Panc1 (cell line): ENCODE measurements at regions not wholly inside any gene's neighbourhood (a gene's known extent, or its start where the extent isn't known, plus 50 kb on each side); places are given as distances from the start of the nearest gene placed in this dataset.

Experiments used
- ATAC-seq: fragments of 200-7000 bp; cut with Tn5 transposase; 2 replicates; pipeline ENCODE4 v1.9.1; 2020; ENCODE audit warnings: mild to moderate bottlenecking, moderate library complexity
- BruUV-seq: library from RNA; stranded (reverse); fragments of 400-500 nt; replicated peaks from 2 replicates; lab custom pipeline; 2021; lab: Mats Ljungman, UMichigan
- CTCF ChIA-PET: fragments of 300-600 bp; sonication (Branson Sonifier 250); formaldehyde crosslinking; loops from one replicate; lab custom pipeline; 2022; ENCODE audit warnings: antibody characterized with exemption; lab: Charles Lee
- POLR2A ChIA-PET: fragments of 300-600 bp; sonication (Branson Sonifier 250); formaldehyde crosslinking; loops from one replicate; lab custom pipeline; 2022; ENCODE audit warnings: antibody characterized with exemption; lab: Charles Lee
- DNase-seq: peaks from one replicate; pipeline ENCODE4 v3.0.0-alpha.2; 2010; ENCODE audit warnings: low read depth, low spot score
- H3K27ac ChIP-seq: 2 replicates; pipeline ENCODE4 v1.5.1; 2011; ENCODE audit warnings: mild to moderate bottlenecking, low read length, inconsistent platforms
- H3K27me3 ChIP-seq: fragments of 200-500 bp; sonication (Bioruptor generic); 2 replicates; pipeline ENCODE4 v1.6.0; 2014; ENCODE audit warnings: low read length, inconsistent platforms; ENCODE audit not compliant: control insufficient read depth, insufficient read depth
- H3K36me3 ChIP-seq: fragments of 200-500 bp; sonication (Bioruptor generic); 2 replicates; pipeline ENCODE4 v1.5.1; 2014; ENCODE audit warnings: inconsistent platforms, mild to moderate bottlenecking, low read length, moderate library complexity; ENCODE audit not compliant: control insufficient read depth, insufficient read depth
- H3K4me1 ChIP-seq: 2 replicates; pipeline ENCODE4 v1.5.1; 2011; ENCODE audit warnings: inconsistent platforms, mild to moderate bottlenecking, low read length, moderate library complexity; ENCODE audit not compliant: control insufficient read depth, insufficient read depth
- H3K4me3 ChIP-seq, 2 experiments: 2 replicates each; pipeline ENCODE4 v1.5.1; 2011 to 2012; ENCODE audit warnings: low read depth in 2 of 2, low read length in 2 of 2, mild to moderate bottlenecking in 2 of 2, inconsistent platforms in 1 of 2, moderate library complexity in 1 of 2
- H3K9me3 ChIP-seq: fragments of 200-500 bp; sonication (Bioruptor generic); 2 replicates; pipeline ENCODE4 v1.5.1; 2014; ENCODE audit warnings: low read depth, mild to moderate bottlenecking, inconsistent platforms, low read length, moderate library complexity; ENCODE audit not compliant: control insufficient read depth, insufficient read depth
- POLR2AphosphoS5 ChIP-seq: IDR thresholded peaks from 2 replicates; pipeline ENCODE4 v1.6.1; 2012; ENCODE audit warnings: mild to moderate bottlenecking, low read depth, low read length, moderate library complexity
- SIN3A ChIP-seq: IDR thresholded peaks from 2 replicates; pipeline ENCODE4 v1.6.1; 2012; ENCODE audit warnings: low read depth, mild to moderate bottlenecking, low read length, moderate library complexity, borderline replicate concordance; ENCODE audit not compliant: insufficient read depth
- TCF7L2 ChIP-seq: IDR thresholded peaks from 2 replicates; pipeline ENCODE4 v1.6.1; 2011; ENCODE audit warnings: mild to moderate bottlenecking, low read depth, low read length, inconsistent platforms
- in situ Hi-C: cut with HindIII; loops from 2 replicates; pipeline ENCODE4 v1.10.0; 2016; ENCODE audit warnings: low sequenced_read_pairs, low pct_unique_long_range_greater_than_20kb
- intact Hi-C: fragments of 100-400 bp; cut with micrococcal nuclease; formaldehyde crosslinking; loops from one replicate; pipeline ENCODE4 v1.10.0; 2022; ENCODE audit not compliant: unreplicated experiment
- TF ChIP-seq, protein P1 (sequence below), 2 experiments: IDR thresholded peaks; 2 replicates each; pipeline ENCODE4 v1.6.1; 2011 to 2012; ENCODE audit warnings: low read depth in 2 of 2, control low read depth in 1 of 2, low read length in 1 of 2, mild to moderate bottlenecking in 1 of 2, moderate library complexity in 1 of 2; ENCODE audit not compliant: insufficient read depth in 1 of 2
- TF ChIP-seq, protein P2 (sequence below): fragments of 450-650 bp; IDR thresholded peaks from 2 replicates; pipeline ENCODE4 v1.5.1; 2017; ENCODE audit warnings: mild to moderate bottlenecking

DNA sequence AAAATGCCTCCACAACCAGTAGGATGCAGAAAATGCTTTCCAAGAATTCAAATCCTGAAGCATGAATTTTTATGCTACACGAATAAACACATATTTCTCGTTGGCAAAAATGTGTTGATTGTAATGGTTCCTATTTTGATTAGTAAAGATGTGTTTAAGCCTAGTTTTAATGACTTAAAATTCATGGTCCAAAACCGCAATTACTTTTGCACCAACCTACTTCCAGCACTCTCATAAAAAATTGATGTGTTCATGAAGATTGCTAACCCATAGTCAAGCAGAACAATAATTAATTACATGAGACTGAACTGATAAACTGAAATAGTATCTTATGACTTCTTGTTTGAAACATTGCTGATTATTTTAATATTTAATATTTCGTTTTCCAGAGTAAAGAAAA is 828.8 kb downstream of the CCSER2 start:
- DNase-seq (no peak), ATAC-seq (no peak)
- in situ Hi-C loops (no loop called here), intact Hi-C loops (no loop called here)
- no peak overlapping the region for H3K4me3 ChIP-seq
- no peaks in the 10 kb centered on the region for H3K4me1 ChIP-seq
- no peaks in the 10 kb centered on the region for H3K9me3 ChIP-seq
- TF ChIP-seq TCF7L2 (no peak), POLR2AphosphoS5 (no peak), SIN3A (no peak)
- TF ChIP-seq, protein P1, sequence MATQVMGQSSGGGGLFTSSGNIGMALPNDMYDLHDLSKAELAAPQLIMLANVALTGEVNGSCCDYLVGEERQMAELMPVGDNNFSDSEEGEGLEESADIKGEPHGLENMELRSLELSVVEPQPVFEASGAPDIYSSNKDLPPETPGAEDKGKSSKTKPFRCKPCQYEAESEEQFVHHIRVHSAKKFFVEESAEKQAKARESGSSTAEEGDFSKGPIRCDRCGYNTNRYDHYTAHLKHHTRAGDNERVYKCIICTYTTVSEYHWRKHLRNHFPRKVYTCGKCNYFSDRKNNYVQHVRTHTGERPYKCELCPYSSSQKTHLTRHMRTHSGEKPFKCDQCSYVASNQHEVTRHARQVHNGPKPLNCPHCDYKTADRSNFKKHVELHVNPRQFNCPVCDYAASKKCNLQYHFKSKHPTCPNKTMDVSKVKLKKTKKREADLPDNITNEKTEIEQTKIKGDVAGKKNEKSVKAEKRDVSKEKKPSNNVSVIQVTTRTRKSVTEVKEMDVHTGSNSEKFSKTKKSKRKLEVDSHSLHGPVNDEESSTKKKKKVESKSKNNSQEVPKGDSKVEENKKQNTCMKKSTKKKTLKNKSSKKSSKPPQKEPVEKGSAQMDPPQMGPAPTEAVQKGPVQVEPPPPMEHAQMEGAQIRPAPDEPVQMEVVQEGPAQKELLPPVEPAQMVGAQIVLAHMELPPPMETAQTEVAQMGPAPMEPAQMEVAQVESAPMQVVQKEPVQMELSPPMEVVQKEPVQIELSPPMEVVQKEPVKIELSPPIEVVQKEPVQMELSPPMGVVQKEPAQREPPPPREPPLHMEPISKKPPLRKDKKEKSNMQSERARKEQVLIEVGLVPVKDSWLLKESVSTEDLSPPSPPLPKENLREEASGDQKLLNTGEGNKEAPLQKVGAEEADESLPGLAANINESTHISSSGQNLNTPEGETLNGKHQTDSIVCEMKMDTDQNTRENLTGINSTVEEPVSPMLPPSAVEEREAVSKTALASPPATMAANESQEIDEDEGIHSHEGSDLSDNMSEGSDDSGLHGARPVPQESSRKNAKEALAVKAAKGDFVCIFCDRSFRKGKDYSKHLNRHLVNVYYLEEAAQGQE (IDR thresholded peaks at IDR 0.05; ENCODE audit: insufficient read depth in 1 of 2, low read depth in 2 of 2, low read length in 1 of 2): no peak
- TF ChIP-seq, protein P2, sequence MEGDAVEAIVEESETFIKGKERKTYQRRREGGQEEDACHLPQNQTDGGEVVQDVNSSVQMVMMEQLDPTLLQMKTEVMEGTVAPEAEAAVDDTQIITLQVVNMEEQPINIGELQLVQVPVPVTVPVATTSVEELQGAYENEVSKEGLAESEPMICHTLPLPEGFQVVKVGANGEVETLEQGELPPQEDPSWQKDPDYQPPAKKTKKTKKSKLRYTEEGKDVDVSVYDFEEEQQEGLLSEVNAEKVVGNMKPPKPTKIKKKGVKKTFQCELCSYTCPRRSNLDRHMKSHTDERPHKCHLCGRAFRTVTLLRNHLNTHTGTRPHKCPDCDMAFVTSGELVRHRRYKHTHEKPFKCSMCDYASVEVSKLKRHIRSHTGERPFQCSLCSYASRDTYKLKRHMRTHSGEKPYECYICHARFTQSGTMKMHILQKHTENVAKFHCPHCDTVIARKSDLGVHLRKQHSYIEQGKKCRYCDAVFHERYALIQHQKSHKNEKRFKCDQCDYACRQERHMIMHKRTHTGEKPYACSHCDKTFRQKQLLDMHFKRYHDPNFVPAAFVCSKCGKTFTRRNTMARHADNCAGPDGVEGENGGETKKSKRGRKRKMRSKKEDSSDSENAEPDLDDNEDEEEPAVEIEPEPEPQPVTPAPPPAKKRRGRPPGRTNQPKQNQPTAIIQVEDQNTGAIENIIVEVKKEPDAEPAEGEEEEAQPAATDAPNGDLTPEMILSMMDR: no peak
- H3K27me3 ChIP-seq: no peaks in the 10 kb centered on the region
- no TSS peak for BruUV-seq
- no peak overlapping the region for H3K27ac ChIP-seq
- ChIA-PET POLR2A (no interaction called here), CTCF (no interaction called here)
- no peaks in the 10 kb centered on the region for H3K36me3 ChIP-seq

- Histone ChIP-seq H3K4me1 (no peaks in the 10 kb centered on the region), H3K4me3 (no peak overlapping the region), H3K9me3 (no peaks in the 10 kb centered on the region), H3K36me3 (no peaks in the 10 kb centered on the region), H3K27ac (no peak overlapping the region), H3K27me3 (no peaks in the 10 kb centered on the region)
- ChIA-PET CTCF (no interaction called here), POLR2A (no interaction called here)
- intact Hi-C loops: no loop called here
- BruUV-seq: no TSS peak
- ATAC-seq (no peak), DNase-seq (no peak)
- TF ChIP-seq, protein P1 (IDR thresholded peaks at IDR 0.05; ENCODE audit: insufficient read depth in 1 of 2, low read depth in 2 of 2, low read length in 1 of 2): no peak
- TF ChIP-seq SIN3A (no peak), TCF7L2 (no peak), POLR2AphosphoS5 (no peak)
- TF ChIP-seq, protein P2: no peak
- in situ Hi-C loops: no loop called here
These were observed 839.9 kb downstream of the CCSER2 start for GRCh38 chr10:85168243-85168642.
